Dendritic cell treated with granulocyte-macrophage colony-stimulating factor and Interleukin-4, amounts not matched to agents 40 ng/mL and 50 ng/mL, for 4 days (primary cell): ENCODE measurements at regions not wholly inside any gene's neighbourhood (a gene's known extent, or its start where the extent isn't known, plus 50 kb on each side); places are given as distances from the start of the nearest gene placed in this dataset.
"Not testable (repeated sequence)": the region's sequence is repeated elsewhere in the genome, so short reads cannot be mapped to it uniquely, and the experiment has no call there.

Experiments
- H3K27ac Mint-ChIP-seq: one replicate; pipeline ENCODE4 v1.8.0; 2022; ENCODE audit warnings: mild to moderate bottlenecking, mixed read lengths
- H3K27me3 Mint-ChIP-seq: one replicate; pipeline ENCODE4 v1.8.0; 2022; ENCODE audit warnings: mild to moderate bottlenecking, mixed read lengths
- H3K36me3 Mint-ChIP-seq: one replicate; pipeline ENCODE4 v1.8.0; 2022; ENCODE audit warnings: low read depth, mixed read lengths
- H3K4me1 Mint-ChIP-seq: one replicate; pipeline ENCODE4 v1.8.0; 2022; ENCODE audit warnings: low read depth, mixed read lengths
- H3K4me3 Mint-ChIP-seq: one replicate; pipeline ENCODE4 v1.8.0; 2022; ENCODE audit warnings: mild to moderate bottlenecking, moderate library complexity, mixed read lengths
- H3K9me3 Mint-ChIP-seq: one replicate; pipeline ENCODE4 v1.8.0; 2022; ENCODE audit warnings: mixed read lengths
- intact Hi-C: fragments of 100-400 bp; cut with micrococcal nuclease; formaldehyde crosslinking; loops from one replicate; pipeline ENCODE4 v1.15.0; 2022

GRCh38 chr5:44756097-44756496, 52.6 kb upstream of the MRPS30 start:
- H3K36me3 Mint-ChIP-seq, H3K27me3 Mint-ChIP-seq, H3K4me1 Mint-ChIP-seq, intact Hi-C loops, H3K27ac Mint-ChIP-seq, H3K4me3 Mint-ChIP-seq: not testable (repeated sequence)
- peaks cover 34% of the 10 kb centered on the region for H3K9me3 Mint-ChIP-seq

- Mint-ChIP-seq H3K4me3 (no peak overlapping the region), H3K4me1 (no peaks in the 10 kb centered on the region)
- intact Hi-C loops: no loop called here
Observed at GRCh38 chr5:44747396-44747795, 61.4 kb upstream of the MRPS30 start.

GRCh38 chr5:44740660-44741059, 68.1 kb upstream of the MRPS30 start:
- H3K4me1 Mint-ChIP-seq: no peaks in the 10 kb centered on the region
- intact Hi-C loops: no loop called here
- H3K27me3 Mint-ChIP-seq: no peaks in the 10 kb centered on the region
- H3K36me3 Mint-ChIP-seq: no peaks in the 10 kb centered on the region
- H3K27ac Mint-ChIP-seq: no peak overlapping the region
- H3K4me3 Mint-ChIP-seq: no peak overlapping the region
- H3K9me3 Mint-ChIP-seq: no peaks in the 10 kb centered on the region

More at GRCh38 chr5:44747396-44747795, 61.4 kb upstream of the MRPS30 start:
- Mint-ChIP-seq H3K27me3 (no peaks in the 10 kb centered on the region), H3K36me3 (no peaks in the 10 kb centered on the region), H3K27ac (no peak overlapping the region), H3K9me3 (peaks cover 2% of the 10 kb centered on the region)

GRCh38 chr5:44729536-44729935, 79.2 kb upstream of the MRPS30 start:
- Mint-ChIP-seq H3K36me3 (no peaks in the 10 kb centered on the region), H3K27me3 (no peaks in the 10 kb centered on the region), H3K27ac (no peak overlapping the region), H3K9me3 (peaks cover 16% of the 10 kb centered on the region), H3K4me1 (no peaks in the 10 kb centered on the region), H3K4me3 (no peak overlapping the region)
- intact Hi-C loops: no loop called here

- Mint-ChIP-seq H3K27ac (no peak overlapping the region), H3K4me3 (no peak overlapping the region), H3K4me1 (no peaks in the 10 kb centered on the region), H3K27me3 (no peaks in the 10 kb centered on the region), H3K36me3 (no peaks in the 10 kb centered on the region), H3K9me3 (peaks cover 10% of the 10 kb centered on the region)
- intact Hi-C loops: no loop called here
Observed at GRCh38 chr5:44727100-44727499, 81.6 kb upstream of the MRPS30 start.

- H3K36me3 Mint-ChIP-seq: no peaks in the 10 kb centered on the region
- H3K9me3 Mint-ChIP-seq: peaks cover 29% of the 10 kb centered on the region
- intact Hi-C loops: no loop called here
- H3K4me3 Mint-ChIP-seq: no peak overlapping the region
- no peak overlapping the region for H3K27ac Mint-ChIP-seq
- H3K4me1 Mint-ChIP-seq: no peaks in the 10 kb centered on the region
- H3K27me3 Mint-ChIP-seq: no peaks in the 10 kb centered on the region
Observed at GRCh38 chr5:44719856-44720255, 88.9 kb upstream of the MRPS30 start.

GRCh38 chr5:44714871-44715561, 93.7 kb upstream of the MRPS30 start:
- no peaks in the 10 kb centered on the region for H3K4me1 Mint-ChIP-seq
- no peaks in the 10 kb centered on the region for H3K27me3 Mint-ChIP-seq

GRCh38 chr5:44713446-44713845, 95.3 kb upstream of the MRPS30 start:
- H3K4me1 Mint-ChIP-seq: no peaks in the 10 kb centered on the region
- H3K9me3 Mint-ChIP-seq: peaks cover 32% of the 10 kb centered on the region
- intact Hi-C loops: no loop called here
- H3K4me3 Mint-ChIP-seq: no peak overlapping the region
- H3K36me3 Mint-ChIP-seq: no peaks in the 10 kb centered on the region
- no peaks in the 10 kb centered on the region for H3K27me3 Mint-ChIP-seq
- H3K27ac Mint-ChIP-seq: no peak overlapping the region

More at GRCh38 chr5:44714871-44715561, 93.7 kb upstream of the MRPS30 start:
- intact Hi-C loops: no loop called here
- H3K27ac Mint-ChIP-seq: no peak overlapping the region
- H3K9me3 Mint-ChIP-seq: peaks cover 32% of the 10 kb centered on the region
- no peak overlapping the region for H3K4me3 Mint-ChIP-seq
- no peaks in the 10 kb centered on the region for H3K36me3 Mint-ChIP-seq

GRCh38 chr5:44711901-44712300, 96.8 kb upstream of the MRPS30 start:
- H3K4me1 Mint-ChIP-seq: no peaks in the 10 kb centered on the region
- no peaks in the 10 kb centered on the region for H3K27me3 Mint-ChIP-seq

GRCh38 chr5:44708602-44709001, 100.1 kb upstream of the MRPS30 start:
- Mint-ChIP-seq H3K4me1 (no peaks in the 10 kb centered on the region), H3K27me3 (no peaks in the 10 kb centered on the region), H3K36me3 (no peaks in the 10 kb centered on the region), H3K4me3 (no peak overlapping the region), H3K9me3 (no peaks in the 10 kb centered on the region), H3K27ac (no peak overlapping the region)
- intact Hi-C loops: no loop called here

More at GRCh38 chr5:44711901-44712300, 96.8 kb upstream of the MRPS30 start:
- Mint-ChIP-seq H3K27ac (no peak overlapping the region), H3K4me3 (no peak overlapping the region), H3K36me3 (no peaks in the 10 kb centered on the region), H3K9me3 (peaks cover 22% of the 10 kb centered on the region)
- intact Hi-C loops: no loop called here

GRCh38 chr5:44707721-44708120, 101.0 kb upstream of the MRPS30 start:
- Mint-ChIP-seq H3K4me1 (no peaks in the 10 kb centered on the region), H3K36me3 (no peaks in the 10 kb centered on the region), H3K27ac (no peak overlapping the region), H3K9me3 (peaks cover 5% of the 10 kb centered on the region), H3K4me3 (no peak overlapping the region), H3K27me3 (no peaks in the 10 kb centered on the region)
- intact Hi-C loops: no loop called here

- H3K4me3 Mint-ChIP-seq: no peak overlapping the region
- H3K36me3 Mint-ChIP-seq: no peaks in the 10 kb centered on the region
- no peaks in the 10 kb centered on the region for H3K4me1 Mint-ChIP-seq
- intact Hi-C loops: no loop called here
- H3K27ac Mint-ChIP-seq: no peak overlapping the region
- H3K9me3 Mint-ChIP-seq: peaks cover 42% of the 10 kb centered on the region
- H3K27me3 Mint-ChIP-seq: no peaks in the 10 kb centered on the region
Observed at GRCh38 chr5:44697025-44697424, 111.7 kb upstream of the MRPS30 start.

GRCh38 chr5:44695259-44695658, 113.5 kb upstream of the MRPS30 start:
- intact Hi-C loops: no loop called here
- Mint-ChIP-seq H3K4me1 (no peaks in the 10 kb centered on the region), H3K27me3 (no peaks in the 10 kb centered on the region), H3K36me3 (no peaks in the 10 kb centered on the region), H3K27ac (no peak overlapping the region), H3K9me3 (peaks cover 42% of the 10 kb centered on the region), H3K4me3 (no peak overlapping the region)

- H3K27ac Mint-ChIP-seq: no peak overlapping the region
- H3K27me3 Mint-ChIP-seq: no peaks in the 10 kb centered on the region
- peaks cover 64% of the 10 kb centered on the region for H3K9me3 Mint-ChIP-seq
Observed at GRCh38 chr5:44691802-44692201, 116.9 kb upstream of the MRPS30 start.

GRCh38 chr5:44681906-44682305, 126.8 kb upstream of the MRPS30 start:
- no peak overlapping the region for H3K4me3 Mint-ChIP-seq
- no peaks in the 10 kb centered on the region for H3K27me3 Mint-ChIP-seq
- intact Hi-C loops: no loop called here
- no peaks in the 10 kb centered on the region for H3K36me3 Mint-ChIP-seq
- H3K4me1 Mint-ChIP-seq: no peaks in the 10 kb centered on the region
- H3K9me3 Mint-ChIP-seq: peaks cover 34% of the 10 kb centered on the region
- no peak overlapping the region for H3K27ac Mint-ChIP-seq

More at GRCh38 chr5:44691802-44692201, 116.9 kb upstream of the MRPS30 start:
- Mint-ChIP-seq H3K4me3 (no peak overlapping the region), H3K4me1 (no peaks in the 10 kb centered on the region), H3K36me3 (no peaks in the 10 kb centered on the region)
- intact Hi-C loops: no loop called here
